Neural crest cell (in vitro differentiated cells): ENCODE measurements at regions not wholly inside any gene's neighbourhood (a gene's known extent, or its start where the extent isn't known, plus 50 kb on each side); places are given as distances from the start of the nearest gene placed in this dataset.

Source experiments
- DNase-seq: peaks from one replicate; pipeline ENCODE4 v3.0.0; 2021; ENCODE audit warnings: low read depth, mixed read lengths, low spot score
- H3K27ac Mint-ChIP-seq: one replicate; pipeline ENCODE4 v1.8.0; 2021; ENCODE audit warnings: mild to moderate bottlenecking, mixed read lengths; ENCODE audit not compliant: unreplicated experiment
- H3K27me3 Mint-ChIP-seq: 2 replicates; pipeline ENCODE4 v1.8.0; 2021; ENCODE audit warnings: low read depth, mild to moderate bottlenecking, mixed read lengths
- H3K36me3 Mint-ChIP-seq: 2 replicates; pipeline ENCODE4 v1.8.0; 2021; ENCODE audit warnings: low read depth, mild to moderate bottlenecking, mixed read lengths
- H3K4me1 Mint-ChIP-seq: 2 replicates; pipeline ENCODE4 v1.8.0; 2021; ENCODE audit warnings: mixed read lengths
- H3K4me3 Mint-ChIP-seq: one replicate; pipeline ENCODE4 v1.8.0; 2021; ENCODE audit warnings: mild to moderate bottlenecking, mixed read lengths
- H3K9me3 Mint-ChIP-seq: 2 replicates; pipeline ENCODE4 v1.8.0; 2021; ENCODE audit warnings: mixed read lengths
- TF ChIP-seq, protein P1 (sequence below): fragments of 200-600 bp; sonication (generic); conservative IDR thresholded peaks from 2 replicates; pipeline ENCODE4 v1.5.0; 2021; ENCODE audit warnings: antibody characterized with exemption, mild to moderate bottlenecking

DNA sequence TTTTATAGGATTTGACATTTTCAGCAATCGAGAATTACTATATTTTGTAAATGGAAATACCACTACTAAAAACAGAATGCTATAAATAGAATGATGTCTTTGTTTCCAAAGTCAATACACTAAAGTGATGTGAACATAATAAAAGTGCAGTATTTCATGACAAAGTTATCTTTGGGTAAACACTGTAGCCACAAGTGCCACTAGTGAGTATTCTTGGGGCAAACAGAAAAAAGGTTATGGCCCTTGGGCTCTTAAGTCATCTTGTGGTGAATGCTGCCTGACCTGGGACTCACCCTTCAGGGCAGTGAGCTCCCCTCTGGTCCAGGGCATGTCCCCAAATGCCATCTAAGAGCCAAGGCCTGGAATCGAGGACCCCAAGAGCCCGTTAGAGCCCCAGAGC lies 99.2 kb upstream of the KYNU start:
- no peak overlapping the region for H3K4me3 Mint-ChIP-seq
- no peaks in the 10 kb centered on the region for H3K27me3 Mint-ChIP-seq
- no peak overlapping the region for H3K27ac Mint-ChIP-seq
- no peak for DNase-seq
- no peaks in the 10 kb centered on the region for H3K4me1 Mint-ChIP-seq
- peaks cover 11% of the 10 kb centered on the region for H3K9me3 Mint-ChIP-seq
- TF ChIP-seq, protein P1, sequence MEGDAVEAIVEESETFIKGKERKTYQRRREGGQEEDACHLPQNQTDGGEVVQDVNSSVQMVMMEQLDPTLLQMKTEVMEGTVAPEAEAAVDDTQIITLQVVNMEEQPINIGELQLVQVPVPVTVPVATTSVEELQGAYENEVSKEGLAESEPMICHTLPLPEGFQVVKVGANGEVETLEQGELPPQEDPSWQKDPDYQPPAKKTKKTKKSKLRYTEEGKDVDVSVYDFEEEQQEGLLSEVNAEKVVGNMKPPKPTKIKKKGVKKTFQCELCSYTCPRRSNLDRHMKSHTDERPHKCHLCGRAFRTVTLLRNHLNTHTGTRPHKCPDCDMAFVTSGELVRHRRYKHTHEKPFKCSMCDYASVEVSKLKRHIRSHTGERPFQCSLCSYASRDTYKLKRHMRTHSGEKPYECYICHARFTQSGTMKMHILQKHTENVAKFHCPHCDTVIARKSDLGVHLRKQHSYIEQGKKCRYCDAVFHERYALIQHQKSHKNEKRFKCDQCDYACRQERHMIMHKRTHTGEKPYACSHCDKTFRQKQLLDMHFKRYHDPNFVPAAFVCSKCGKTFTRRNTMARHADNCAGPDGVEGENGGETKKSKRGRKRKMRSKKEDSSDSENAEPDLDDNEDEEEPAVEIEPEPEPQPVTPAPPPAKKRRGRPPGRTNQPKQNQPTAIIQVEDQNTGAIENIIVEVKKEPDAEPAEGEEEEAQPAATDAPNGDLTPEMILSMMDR: no peak
- H3K36me3 Mint-ChIP-seq: peaks cover 5% of the 10 kb centered on the region

DNA sequence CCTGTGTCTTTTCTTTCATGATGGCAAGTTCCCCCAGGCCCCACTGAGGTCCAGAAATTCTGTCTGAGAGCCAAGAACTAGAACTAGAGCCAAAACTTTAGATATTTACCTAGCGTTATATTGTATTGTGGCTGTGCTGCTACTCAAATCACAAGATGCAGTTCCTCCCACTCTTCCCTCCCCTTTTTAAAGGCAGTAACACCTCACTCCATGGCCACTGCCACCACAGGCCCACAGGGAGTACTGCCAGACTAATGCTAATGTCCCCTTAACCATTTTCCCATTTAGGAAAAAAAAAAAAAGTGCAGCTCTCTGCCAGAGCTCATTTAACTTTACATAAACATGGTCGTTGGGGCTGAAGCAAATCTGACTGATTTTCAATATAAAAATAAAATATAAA lies 99.7 kb upstream of the KYNU start:
- DNase-seq: no peak
- H3K4me1 Mint-ChIP-seq: no peaks in the 10 kb centered on the region

DNA sequence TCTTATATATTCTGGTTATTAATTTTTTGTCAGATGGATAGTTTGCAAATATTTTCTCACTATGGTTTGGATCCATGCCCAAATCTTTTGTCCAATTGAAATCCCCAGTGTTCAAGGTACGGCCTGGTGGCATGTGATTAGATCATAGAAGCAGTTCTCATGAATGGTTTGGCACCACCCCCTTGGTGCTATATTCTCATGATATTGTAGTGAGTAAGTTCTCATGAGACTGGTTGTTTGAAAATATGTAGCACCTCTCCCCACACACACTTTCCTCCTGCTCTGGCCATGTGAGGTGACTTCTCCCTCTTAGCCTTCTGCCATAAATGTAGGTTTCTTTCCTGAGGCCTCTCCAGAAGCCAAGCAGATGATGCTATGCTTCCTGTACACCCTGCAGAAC lies 107.7 kb upstream of the KYNU start:
- no peak overlapping the region for H3K27ac Mint-ChIP-seq
- peaks cover 20% of the 10 kb centered on the region for H3K9me3 Mint-ChIP-seq
- H3K4me3 Mint-ChIP-seq: no peak overlapping the region
- TF ChIP-seq, protein P1: no peak
- H3K4me1 Mint-ChIP-seq: no peaks in the 10 kb centered on the region
- H3K27me3 Mint-ChIP-seq: no peaks in the 10 kb centered on the region
- H3K36me3 Mint-ChIP-seq: no peaks in the 10 kb centered on the region
- no peak for DNase-seq

More for the DNA sequence above, 99.7 kb upstream of the KYNU start:
- peaks cover 5% of the 10 kb centered on the region for H3K36me3 Mint-ChIP-seq
- H3K27me3 Mint-ChIP-seq: no peaks in the 10 kb centered on the region
- no peak overlapping the region for H3K27ac Mint-ChIP-seq
- H3K4me3 Mint-ChIP-seq: no peak overlapping the region
- peaks cover 11% of the 10 kb centered on the region for H3K9me3 Mint-ChIP-seq
- TF ChIP-seq, protein P1: no peak

DNA sequence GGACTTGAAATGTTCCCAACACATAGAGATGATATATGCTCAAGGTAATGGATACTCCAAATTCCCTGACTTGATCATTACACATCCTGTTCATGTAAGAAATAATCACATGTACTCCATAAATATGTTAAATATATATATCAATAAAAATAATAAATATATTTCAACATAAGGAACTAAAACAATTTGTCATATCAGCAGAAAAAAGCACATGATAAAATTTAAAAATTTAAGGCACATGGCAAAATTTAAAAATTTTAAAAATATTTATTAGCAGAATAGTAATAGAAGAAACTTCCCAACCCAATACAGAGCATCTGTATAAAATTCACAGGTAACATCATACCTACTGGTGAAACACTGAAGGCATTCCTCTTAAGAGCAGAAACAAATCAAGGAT lies 109.6 kb upstream of the KYNU start:
- TF ChIP-seq, protein P1: no peak
- no peaks in the 10 kb centered on the region for H3K27me3 Mint-ChIP-seq
- DNase-seq: no peak
- no peaks in the 10 kb centered on the region for H3K4me1 Mint-ChIP-seq
- no peaks in the 10 kb centered on the region for H3K36me3 Mint-ChIP-seq
- H3K27ac Mint-ChIP-seq: no peak overlapping the region
- H3K4me3 Mint-ChIP-seq: no peak overlapping the region
- H3K9me3 Mint-ChIP-seq: peaks cover 17% of the 10 kb centered on the region

DNA sequence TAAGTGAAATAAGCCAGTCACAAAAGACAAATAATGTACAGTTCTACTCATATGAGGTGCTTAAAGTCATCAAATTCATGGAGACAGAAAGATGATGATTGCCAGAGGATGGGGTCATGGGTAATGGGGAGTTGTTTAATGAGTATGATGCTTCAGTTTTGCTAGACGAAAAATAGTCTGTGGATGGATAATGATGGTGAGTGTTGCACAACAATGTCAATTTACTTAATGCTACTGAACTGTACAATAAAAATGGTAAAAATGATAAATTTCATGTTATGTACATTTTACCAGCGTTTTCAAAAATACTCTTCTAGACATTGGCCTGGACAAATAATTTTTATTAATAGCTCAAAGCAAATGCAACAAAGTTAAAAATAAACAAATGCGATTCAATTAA lies 118.5 kb upstream of the KYNU start:
- H3K9me3 Mint-ChIP-seq: no peaks in the 10 kb centered on the region
- DNase-seq: no peak
- H3K27ac Mint-ChIP-seq: no peak overlapping the region
- H3K36me3 Mint-ChIP-seq: no peaks in the 10 kb centered on the region
- no peak overlapping the region for H3K4me3 Mint-ChIP-seq
- no peaks in the 10 kb centered on the region for H3K4me1 Mint-ChIP-seq
- TF ChIP-seq, protein P1: no peak
- no peaks in the 10 kb centered on the region for H3K27me3 Mint-ChIP-seq

DNA sequence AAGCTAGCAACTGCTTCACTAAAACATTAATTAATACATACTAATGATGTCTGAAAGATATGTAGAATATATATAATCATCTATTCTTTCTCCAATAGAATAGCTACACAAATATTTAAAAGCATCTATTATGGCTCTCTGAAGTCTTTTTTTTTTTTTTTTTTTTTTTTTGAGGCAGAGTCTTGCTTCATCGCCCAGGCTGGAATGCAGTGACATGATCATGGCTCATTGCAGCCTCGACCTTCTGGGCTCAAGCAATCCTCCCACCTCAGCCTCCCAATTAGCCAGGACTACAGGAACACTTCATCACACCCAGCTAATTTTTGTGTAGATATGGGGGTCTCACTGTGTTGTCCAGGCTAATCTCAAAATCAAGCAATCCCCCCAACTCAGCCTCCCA lies 120.4 kb upstream of the KYNU start:
- H3K27me3 Mint-ChIP-seq: no peaks in the 10 kb centered on the region
- no peaks in the 10 kb centered on the region for H3K4me1 Mint-ChIP-seq
- no peak for DNase-seq
- TF ChIP-seq, protein P1: no peak
- no peak overlapping the region for H3K4me3 Mint-ChIP-seq
- H3K9me3 Mint-ChIP-seq: no peaks in the 10 kb centered on the region
- H3K27ac Mint-ChIP-seq: no peak overlapping the region
- no peaks in the 10 kb centered on the region for H3K36me3 Mint-ChIP-seq
